MM.1S (cell line): ENCODE measurements at regions not wholly inside any gene's neighbourhood (a gene's known extent, or its start where the extent isn't known, plus 50 kb on each side); places are given as distances from the start of the nearest gene placed in this dataset.

Experiments used
- CTCF ChIP-seq: fragments of 300-600 bp; sonication (generic); IDR thresholded peaks from 2 replicates; pipeline ENCODE4 v1.5.1; 2016; ENCODE audit warnings: antibody characterized with exemption, low read length, mixed read lengths
- EZH2 ChIP-seq: fragments of 300-600 bp; sonication (generic); optimal IDR thresholded peaks from 2 replicates; pipeline ENCODE3; 2017; ENCODE audit warnings: low read depth, mild to moderate bottlenecking, antibody characterized with exemption, low read length, mixed read lengths

GRCh38 chr17:70655176-70655958 lies 486.0 kb downstream of the KCNJ2 start:
- TF ChIP-seq CTCF, result no peak
- no peak for TF ChIP-seq EZH2
